ENCODE measurements at regions not wholly inside any gene's neighbourhood (a gene's known extent, or its start where the extent isn't known, plus 50 kb on each side); places are given as distances from the start of the nearest gene placed in this dataset.

DNA sequence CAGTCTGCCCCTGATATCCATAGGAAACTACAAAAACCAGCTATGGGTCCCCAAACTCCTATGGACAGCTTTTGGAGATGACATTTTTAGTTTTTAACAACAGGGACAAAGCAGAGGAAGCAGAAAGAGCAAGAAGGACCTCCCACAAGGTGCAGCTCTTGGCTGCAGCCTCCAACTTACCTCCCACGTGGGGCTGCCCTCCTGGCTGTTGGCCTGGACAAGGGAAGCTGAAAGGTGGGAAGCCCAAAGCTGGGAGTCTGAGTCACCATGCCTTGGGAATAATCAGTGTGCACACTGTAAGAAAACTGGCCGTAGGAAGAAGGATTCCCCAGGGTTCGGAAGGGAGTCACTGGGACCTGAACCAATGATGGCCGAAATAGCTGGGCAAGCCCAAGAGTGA is 51.8 kb upstream of the PAX1 start:
- no peak for DNase-seq (ENCODE audit: extremely low read depth in 1 of 2, low read depth in 1 of 2)

DNA sequence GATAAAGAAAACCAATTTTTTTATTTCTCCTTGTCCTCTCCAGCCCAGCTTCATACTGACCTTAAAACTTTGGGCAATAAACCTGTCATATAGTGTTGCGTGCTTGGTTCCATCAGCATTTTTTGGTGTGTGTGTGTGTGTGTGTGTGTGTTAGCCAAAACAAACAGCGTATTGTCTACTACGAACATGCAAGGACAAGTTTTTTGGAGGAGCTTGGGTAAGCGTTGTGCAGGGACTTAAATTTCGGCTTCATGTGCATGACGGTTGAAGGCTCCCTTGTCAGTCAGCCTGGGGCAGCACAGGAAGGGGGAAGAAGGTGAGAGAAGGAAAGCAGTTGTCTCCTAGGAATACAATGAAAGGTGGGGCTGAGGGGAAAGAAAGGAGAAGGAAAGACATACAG is 62.0 kb upstream of the PAX1 start:
- DNase-seq (ENCODE audit: extremely low read depth in 1 of 2, low read depth in 1 of 2) = no peak

- DNase-seq (ENCODE audit: extremely low read depth in 1 of 2, low read depth in 1 of 2) = no peak
Measured at GRCh38 chr20:21640556-21640955, 64.9 kb upstream of the PAX1 start.

DNA sequence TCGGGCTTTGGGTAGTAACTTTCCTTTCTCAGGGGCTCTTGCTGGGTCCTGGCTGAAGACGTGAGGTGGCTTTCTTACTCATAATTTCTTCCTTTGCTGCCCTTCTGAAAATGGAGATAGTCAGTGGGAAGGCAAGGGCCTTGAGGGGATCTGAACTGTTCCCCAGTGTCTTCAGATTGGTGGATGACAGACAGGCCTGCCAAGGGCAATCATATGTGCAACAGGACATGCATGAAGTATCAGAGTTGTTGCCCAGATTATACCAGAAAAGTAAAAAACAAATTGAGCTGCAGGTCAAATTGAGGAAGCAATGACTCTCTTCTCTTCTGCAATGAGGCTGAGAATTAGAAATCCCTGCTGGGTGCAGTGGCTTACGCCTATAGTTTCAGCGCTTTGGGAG is 71.6 kb upstream of the PAX1 start:
- DNase-seq (ENCODE audit: extremely low read depth in 1 of 2, low read depth in 1 of 2) = no peak

- no peak for DNase-seq (ENCODE audit: extremely low read depth in 1 of 2, low read depth in 1 of 2)
Measured at GRCh38 chr20:21632735-21633053, 72.8 kb upstream of the PAX1 start.

- no peak for DNase-seq (ENCODE audit: extremely low read depth in 1 of 2, low read depth in 1 of 2)
Measured at GRCh38 chr20:21632031-21632734, 73.3 kb upstream of the PAX1 start.

GRCh38 chr20:21628800-21629199 is 76.7 kb upstream of the PAX1 start:
- no peak for DNase-seq (ENCODE audit: extremely low read depth in 1 of 2, low read depth in 1 of 2)

DNA sequence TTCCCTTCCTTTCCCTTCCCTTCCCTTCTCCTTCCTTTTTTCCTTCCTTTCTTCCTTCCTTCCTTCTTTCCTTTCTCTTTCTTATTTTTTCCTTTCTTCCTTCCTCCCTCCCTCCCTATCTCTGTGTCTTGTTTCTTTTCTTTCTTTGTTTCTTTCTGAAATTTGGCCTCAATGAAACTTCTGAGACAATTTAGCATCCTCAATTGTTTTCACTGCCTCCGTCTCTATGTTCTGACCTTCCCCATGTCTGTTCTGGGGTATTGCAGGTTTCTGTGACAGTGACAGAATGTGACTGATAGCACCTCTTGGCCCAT is 81.7 kb upstream of the PAX1 start:
- DNase-seq (ENCODE audit: extremely low read depth in 1 of 2, low read depth in 1 of 2) = no peak

DNA sequence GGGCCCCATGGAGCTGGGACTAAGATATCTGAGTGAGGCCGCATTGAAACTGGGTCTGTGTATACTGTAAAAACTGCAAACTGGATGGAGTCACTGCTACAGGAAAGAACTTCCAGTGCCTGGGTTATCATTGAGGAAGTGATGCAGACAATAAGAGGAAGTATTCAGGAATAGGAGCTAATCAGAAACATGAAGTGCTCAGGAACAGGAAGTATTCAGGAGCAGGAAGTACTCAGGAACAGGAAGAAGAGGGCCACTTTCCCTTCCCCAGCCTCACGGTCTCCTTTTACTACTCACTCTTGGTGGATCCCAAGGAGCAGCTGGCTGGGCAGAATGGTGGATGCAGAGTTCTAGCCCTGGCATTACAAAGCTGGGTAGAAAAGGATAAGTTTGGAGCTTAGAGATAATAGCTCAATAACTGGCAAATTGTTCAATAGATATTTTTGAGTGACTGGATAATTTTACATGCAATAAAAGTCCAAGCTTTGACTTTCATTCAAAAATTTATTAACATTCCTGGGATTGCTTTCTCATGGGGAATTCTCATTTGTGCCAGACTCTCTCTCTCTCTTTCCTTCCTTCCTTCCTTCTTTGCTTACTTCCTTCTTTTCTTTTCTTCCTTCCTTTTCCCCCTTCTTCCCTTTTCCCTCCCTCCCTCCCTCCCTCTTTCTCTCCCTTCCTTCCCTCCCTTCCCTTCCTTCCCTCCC is 82.2 kb upstream of the PAX1 start:
- DNase-seq (ENCODE audit: extremely low read depth in 1 of 2, low read depth in 1 of 2) = no peak

GRCh38 chr20:21622097-21622857 is 83.2 kb upstream of the PAX1 start:
- DNase-seq (ENCODE audit: extremely low read depth in 1 of 2, low read depth in 1 of 2) = no peak

DNA sequence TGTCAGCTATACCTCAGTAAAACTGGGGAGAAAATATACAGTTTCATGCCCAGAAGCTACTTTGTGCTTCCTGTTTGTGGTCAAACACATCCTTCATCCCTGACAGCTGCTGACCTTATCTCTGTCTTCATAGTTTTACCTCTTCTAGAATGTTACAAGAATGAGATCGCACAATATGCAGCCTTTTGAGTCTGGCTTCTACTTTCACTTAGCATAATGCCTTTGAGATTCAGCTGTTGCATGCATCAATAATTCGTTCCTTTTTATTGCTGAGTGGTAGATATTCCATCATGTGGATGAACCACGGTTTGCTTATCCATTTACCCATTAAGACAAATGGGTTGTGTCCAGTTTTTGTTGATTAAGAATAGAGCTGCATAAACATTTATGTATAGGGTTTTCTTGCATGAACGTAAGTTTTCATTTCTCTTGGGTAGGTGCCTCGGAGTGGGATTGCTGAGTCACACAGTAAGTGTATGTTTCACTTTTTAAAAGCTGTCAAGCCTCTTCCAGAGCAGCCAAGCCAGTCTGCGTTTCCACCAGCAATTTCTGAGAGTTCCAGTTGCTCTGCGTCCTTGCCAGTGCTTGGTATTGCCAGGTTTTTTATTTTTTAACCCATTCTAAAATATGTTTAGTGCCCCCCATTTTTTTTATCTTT is 86.6 kb upstream of the PAX1 start:
- DNase-seq (ENCODE audit: extremely low read depth in 1 of 2, low read depth in 1 of 2) = no peak

- DNase-seq (ENCODE audit: extremely low read depth in 1 of 2, low read depth in 1 of 2) = peak in 1 of 2 donors; percentile 8
Measured at GRCh38 chr20:21615617-21616080, 89.8 kb upstream of the PAX1 start.

- no peak for DNase-seq (ENCODE audit: extremely low read depth in 1 of 2, low read depth in 1 of 2)
Measured at GRCh38 chr20:21614980-21615379, 90.5 kb upstream of the PAX1 start.

GRCh38 chr20:21613512-21613911 is 92.0 kb upstream of the PAX1 start:
- no peak for DNase-seq (ENCODE audit: extremely low read depth in 1 of 2, low read depth in 1 of 2)

DNA sequence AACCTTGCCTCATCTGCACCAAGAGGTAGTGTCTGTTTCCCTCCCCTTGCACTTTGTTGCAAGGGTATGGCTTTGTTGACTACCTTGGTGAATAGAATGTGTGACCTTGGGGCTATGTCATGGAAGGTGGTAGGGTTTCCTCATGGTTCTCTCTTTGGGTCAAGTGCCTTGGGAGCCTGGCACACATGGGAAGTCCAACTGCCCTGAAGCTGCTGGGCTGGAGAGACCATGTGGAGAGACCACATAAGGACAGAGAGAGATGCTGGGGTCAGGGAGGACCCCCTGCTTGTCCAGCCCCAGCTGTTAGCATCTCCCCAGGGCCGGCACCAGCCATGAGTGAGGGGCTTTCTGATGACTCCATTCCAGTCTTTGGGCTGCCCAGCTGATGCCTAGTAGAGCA is 95.5 kb upstream of the PAX1 start:
- no peak for DNase-seq (ENCODE audit: extremely low read depth in 1 of 2, low read depth in 1 of 2)

DNA sequence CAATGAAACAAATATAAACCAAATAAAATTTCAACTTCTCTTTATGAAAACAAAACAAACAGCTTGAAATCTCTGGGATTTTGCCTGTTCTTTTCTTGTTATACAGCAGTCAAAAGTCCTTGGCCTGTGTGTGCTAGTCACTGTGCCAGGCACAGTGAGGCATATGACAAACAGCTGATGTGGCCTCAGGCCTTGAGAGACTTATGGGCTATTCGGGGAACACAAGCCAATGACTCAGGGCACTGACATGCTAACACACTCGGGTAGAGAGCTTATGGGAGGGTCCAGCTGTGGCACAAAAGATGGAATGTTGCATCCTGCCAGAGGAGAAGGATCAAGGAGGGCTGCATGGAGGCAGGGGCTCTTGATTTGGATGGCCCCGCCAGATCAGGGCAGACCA is 95.4 kb upstream of the NKX2-2 start:
- no peak for DNase-seq (ENCODE audit: extremely low read depth in 1 of 2, low read depth in 1 of 2)

DNA sequence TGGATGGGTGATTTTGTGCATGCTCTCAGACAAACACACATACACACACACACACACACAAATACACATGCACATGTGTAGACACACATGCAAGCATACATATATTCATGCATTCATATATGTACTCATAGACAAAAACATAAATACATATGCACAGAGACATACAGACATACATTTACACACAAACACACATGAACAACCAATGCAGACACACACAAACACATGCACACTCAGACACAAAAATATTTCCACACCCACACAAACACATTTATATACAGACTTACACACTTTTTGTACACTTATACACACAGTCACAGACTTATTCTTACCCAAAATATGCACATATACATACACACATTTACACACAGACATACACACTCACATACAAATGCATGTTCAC is 94.9 kb upstream of the NKX2-2 start:
- no peak for DNase-seq (ENCODE audit: extremely low read depth in 1 of 2, low read depth in 1 of 2)

- DNase-seq (ENCODE audit: extremely low read depth in 1 of 2, low read depth in 1 of 2) = no peak
Measured at GRCh38 chr20:21607971-21608725, 94.3 kb upstream of the NKX2-2 start.

DNA sequence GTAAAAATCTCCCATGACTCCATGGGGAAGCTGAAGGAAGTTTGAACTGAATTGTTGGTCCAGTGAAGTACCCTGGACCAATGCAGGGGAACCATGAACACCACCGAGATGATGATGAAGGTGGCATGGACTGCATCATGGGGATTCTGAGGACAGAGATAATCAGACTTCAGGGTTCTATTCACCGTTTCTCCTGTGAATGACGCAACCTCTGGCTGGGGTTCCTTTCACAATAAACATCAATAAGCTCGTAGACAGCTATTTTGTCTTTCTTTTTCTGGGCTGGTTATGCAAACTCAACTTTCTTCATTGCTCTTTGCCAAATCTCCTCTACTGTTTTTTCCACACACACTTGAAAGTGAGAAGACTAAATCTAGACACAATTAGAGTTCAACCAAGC is 87.9 kb upstream of the NKX2-2 start:
- no peak for DNase-seq (ENCODE audit: extremely low read depth in 1 of 2, low read depth in 1 of 2)

GRCh38 chr20:21586682-21587081 is 72.8 kb upstream of the NKX2-2 start:
- no peak for DNase-seq (ENCODE audit: extremely low read depth in 1 of 2, low read depth in 1 of 2)
